GM23338 (cell line): ENCODE measurements at regions not wholly inside any gene's neighbourhood (a gene's known extent, or its start where the extent isn't known, plus 50 kb on each side); places are given as distances from the start of the nearest gene placed in this dataset.
A peak's percentile ranks its signal among the peaks of the same experiment; 100 is the strongest.

Source experiments
- ATAC-seq: fragments of 200-7000 bp; cut with Tn5 transposase; 3 replicates; pipeline ENCODE4 v1.9.1; 2020
- DNase-seq: peaks from one replicate; pipeline ENCODE4 v3.0.0-alpha.2; 2015; ENCODE audit warnings: low spot score
- H2AFZ ChIP-seq: fragments of 200-600 bp; sonication (generic); 2 replicates; pipeline ENCODE4 v1.8.0; 2016; ENCODE audit warnings: antibody characterized with exemption, mild to moderate bottlenecking, moderate library complexity
- H3F3A ChIP-seq: fragments of 200-600 bp; sonication (generic); replicated peaks from 2 replicates; pipeline ENCODE4 v1.8.0; 2017; ENCODE audit warnings: antibody characterized with exemption, mixed run types, low read depth
- H3K27ac ChIP-seq: fragments of 200-600 bp; sonication (generic); 2 replicates; pipeline ENCODE4 v1.6.1; 2016; ENCODE audit warnings: low read depth
- H3K27me3 ChIP-seq: fragments of 200-600 bp; sonication (generic); 2 replicates; pipeline ENCODE4 v1.8.0; 2016; ENCODE audit warnings: mild to moderate bottlenecking, mixed run types, moderate library complexity; ENCODE audit not compliant: insufficient read depth
- H3K36me3 ChIP-seq: fragments of 200-600 bp; sonication (generic); 2 replicates; pipeline ENCODE4 v1.8.0; 2016; ENCODE audit warnings: mild to moderate bottlenecking; ENCODE audit not compliant: insufficient read depth
- H3K4me1 ChIP-seq: fragments of 200-600 bp; sonication (generic); 2 replicates; pipeline ENCODE4 v1.8.0; 2016; ENCODE audit warnings: mild to moderate bottlenecking, moderate library complexity; ENCODE audit not compliant: insufficient read depth
- H3K4me2 ChIP-seq: fragments of 200-600 bp; sonication (generic); 2 replicates; pipeline ENCODE4 v1.7.1; 2017; ENCODE audit warnings: mixed run types
- H3K4me3 ChIP-seq: fragments of 200-600 bp; sonication (generic); 2 replicates; pipeline ENCODE4 v1.6.1; 2016; ENCODE audit warnings: mixed run types
- H3K79me2 ChIP-seq: fragments of 200-600 bp; sonication (generic); replicated peaks from 2 replicates; pipeline ENCODE4 v1.8.0; 2017; ENCODE audit warnings: mild to moderate bottlenecking; ENCODE audit not compliant: insufficient read depth
- H3K9me2 ChIP-seq: fragments of 200-600 bp; sonication (generic); 2 replicates; pipeline ENCODE4 v1.8.0; 2017; ENCODE audit not compliant: insufficient read depth
- H4K20me1 ChIP-seq: fragments of 200-600 bp; sonication (generic); replicated peaks from 2 replicates; pipeline ENCODE4 v1.8.0; 2017; ENCODE audit warnings: mild to moderate bottlenecking; ENCODE audit not compliant: insufficient read depth
- H3K27ac Mint-ChIP-seq: 2 replicates; pipeline ENCODE4 v1.8.0; 2020; ENCODE audit warnings: inconsistent platforms, mild to moderate bottlenecking, moderate library complexity, mixed read lengths
- H3K27me3 Mint-ChIP-seq: 3 replicates; pipeline ENCODE4 v1.8.0; 2022; ENCODE audit warnings: low read depth, mild to moderate bottlenecking, moderate library complexity, mixed read lengths, inconsistent platforms; ENCODE audit not compliant: insufficient read depth, poor library complexity
- H3K36me3 Mint-ChIP-seq: 3 replicates; pipeline ENCODE4 v1.8.0; 2021; ENCODE audit warnings: low read depth, mild to moderate bottlenecking, inconsistent platforms, moderate library complexity, mixed read lengths
- H3K4me1 Mint-ChIP-seq: 3 replicates; pipeline ENCODE4 v1.8.0; 2020; ENCODE audit warnings: mild to moderate bottlenecking, inconsistent platforms, mixed read lengths
- H3K4me3 Mint-ChIP-seq: 3 replicates; pipeline ENCODE4 v1.8.0; 2021; ENCODE audit warnings: moderate library complexity, mild to moderate bottlenecking, inconsistent platforms, mixed read lengths
- H3K9me3 Mint-ChIP-seq: 3 replicates; pipeline ENCODE4 v1.8.0; 2020; ENCODE audit warnings: moderate library complexity, mild to moderate bottlenecking, inconsistent platforms, mixed read lengths
- ETS1 ChIP-seq: IDR thresholded peaks from 2 replicates; pipeline ENCODE4 v1.6.1; 2016; ENCODE audit warnings: antibody characterized with exemption
- JUNB ChIP-seq: IDR thresholded peaks from one replicate; pipeline ENCODE4 v1.6.1; 2016; ENCODE audit warnings: antibody characterized with exemption; ENCODE audit not compliant: unreplicated experiment
- NANOG ChIP-seq: IDR thresholded peaks from 2 replicates; pipeline ENCODE4 v1.6.1; 2016; ENCODE audit warnings: antibody characterized with exemption, borderline replicate concordance
- POLR2AphosphoS5 ChIP-seq: IDR thresholded peaks from 2 replicates; pipeline ENCODE4 v1.6.1; 2016; ENCODE audit warnings: antibody characterized with exemption, low read depth
- REST ChIP-seq: IDR thresholded peaks from one replicate; pipeline ENCODE4 v1.6.1; 2018; ENCODE audit warnings: antibody characterized with exemption; ENCODE audit not compliant: unreplicated experiment
- ZNF331 ChIP-seq: fragments of 250-450 bp; sonication (Bioruptor Pico); IDR thresholded peaks from 2 replicates; pipeline ENCODE4 v1.5.0; 2020; ENCODE audit warnings: low read depth, mild to moderate bottlenecking, moderate library complexity
- ZNF462 ChIP-seq: fragments of 250-450 bp; sonication (Bioruptor Pico); IDR thresholded peaks from 2 replicates; pipeline ENCODE4 v1.5.0; 2020; ENCODE audit warnings: mild to moderate bottlenecking, moderate library complexity

- Mint-ChIP-seq H3K9me3 (no peaks in the 10 kb centered on the region), H3K4me1 (no peaks in the 10 kb centered on the region), H3K27me3 (no peaks in the 10 kb centered on the region), H3K27ac (no peak overlapping the region), H3K36me3 (no peaks in the 10 kb centered on the region), H3K4me3 (no peak overlapping the region)
- no peaks in the 10 kb centered on the region for H3K4me1 ChIP-seq
- no peak overlapping the region for H3K4me2 ChIP-seq
- no peak overlapping the region for H3K4me3 ChIP-seq
- H3K27ac ChIP-seq: no peak overlapping the region
- no peaks in the 10 kb centered on the region for H3K27me3 ChIP-seq
- H3K79me2 ChIP-seq: no peaks in the 10 kb centered on the region
- TF ChIP-seq JUNB (no peak), REST (no peak), POLR2AphosphoS5 (no peak), ZNF462 (CRISPR knock-in tag) (no peak), NANOG (no peak), ZNF331 (no peak), ETS1 (no peak)
- no peaks in the 10 kb centered on the region for H3K9me2 ChIP-seq
- DNase-seq (no peak), ATAC-seq (no peak)
- H4K20me1 ChIP-seq: no peaks in the 10 kb centered on the region
- no peaks in the 10 kb centered on the region for H3K36me3 ChIP-seq
- no peaks in the 10 kb centered on the region for H3F3A ChIP-seq
- H2AFZ ChIP-seq: peak overlapping the region; percentile 84; the same call in 1 of the 2 replicates
Observed at GRCh38 chr5:167081561-167081960, 1209.9 kb upstream of the WWC1 start.
